Nephron (organoid): ENCODE measurements at regions not wholly inside any gene's neighbourhood (a gene's known extent, or its start where the extent isn't known, plus 50 kb on each side); places are given as distances from the start of the nearest gene placed in this dataset.
A peak's percentile ranks its signal among the peaks of the same experiment; 100 is the strongest.
"Not testable (repeated sequence)": the region's sequence is repeated elsewhere in the genome, so short reads cannot be mapped to it uniquely, and the experiment has no call there.

Source experiments
- H3K27ac Mint-ChIP-seq, 3 experiments: 2 replicates each; pipeline ENCODE4 v1.8.0; 2020; ENCODE audit warnings: mixed read lengths in 3 of 3, mild to moderate bottlenecking in 2 of 3, moderate library complexity in 1 of 3
- H3K27me3 Mint-ChIP-seq: 2 replicates; pipeline ENCODE4 v1.8.0; 2021; ENCODE audit warnings: low read depth, mild to moderate bottlenecking, moderate library complexity, mixed read lengths
- H3K36me3 Mint-ChIP-seq: 2 replicates; pipeline ENCODE4 v1.8.0; 2020; ENCODE audit warnings: low read depth, mixed read lengths
- H3K4me1 Mint-ChIP-seq: 2 replicates; pipeline ENCODE4 v1.8.0; 2020; ENCODE audit warnings: mixed read lengths
- H3K4me3 Mint-ChIP-seq, 3 experiments: 2 replicates each; pipeline ENCODE4 v1.8.0; 2020; ENCODE audit warnings: mild to moderate bottlenecking in 3 of 3, mixed read lengths in 3 of 3, moderate library complexity in 2 of 3
- H3K9me3 Mint-ChIP-seq: 2 replicates; pipeline ENCODE4 v1.8.0; 2020; ENCODE audit warnings: mixed read lengths
- CTCF ChIP-seq, 3 experiments: fragments of 200-600 bp; sonication (generic); IDR thresholded peaks; one replicate each; pipeline ENCODE4 v1.5.0; 2021; ENCODE audit warnings: antibody characterized with exemption in 3 of 3; ENCODE audit not compliant: unreplicated experiment in 3 of 3

- Mint-ChIP-seq H3K27me3 (peaks cover 15% of the 10 kb centered on the region), H3K27ac (no peak overlapping the region), H3K4me1 (no peaks in the 10 kb centered on the region), H3K36me3 (no peaks in the 10 kb centered on the region), H3K9me3 (no peaks in the 10 kb centered on the region), H3K4me3 (no peak overlapping the region)
- TF ChIP-seq CTCF (IDR thresholded peaks at IDR 0.05; ENCODE audit: unreplicated experiment in 3 of 3), result no peak
Measured at GRCh38 chr7:29626730-29627129, 63.1 kb downstream of the PRR15 start.

GRCh38 chr7:29627631-29628030, 64.0 kb downstream of the PRR15 start:
- no peaks in the 10 kb centered on the region for H3K9me3 Mint-ChIP-seq
- H3K4me3 Mint-ChIP-seq, result no peak overlapping the region
- H3K36me3 Mint-ChIP-seq, result no peaks in the 10 kb centered on the region
- TF ChIP-seq CTCF (IDR thresholded peaks at IDR 0.05; ENCODE audit: unreplicated experiment in 3 of 3), result no peak
- peaks cover 15% of the 10 kb centered on the region for H3K27me3 Mint-ChIP-seq
- no peaks in the 10 kb centered on the region for H3K4me1 Mint-ChIP-seq
- H3K27ac Mint-ChIP-seq, result no peak overlapping the region

GRCh38 chr7:29629507-29629906, 65.9 kb downstream of the PRR15 start:
- Mint-ChIP-seq H3K27me3 (peaks cover 7% of the 10 kb centered on the region), H3K4me3 (no peak overlapping the region), H3K27ac (no peak overlapping the region), H3K4me1 (no peaks in the 10 kb centered on the region), H3K36me3 (no peaks in the 10 kb centered on the region), H3K9me3 (no peaks in the 10 kb centered on the region)
- no peak for TF ChIP-seq CTCF (IDR thresholded peaks at IDR 0.05; ENCODE audit: unreplicated experiment in 3 of 3)

GRCh38 chr7:29635067-29636008, 71.7 kb downstream of the PRR15 start:
- not testable (repeated sequence) for H3K27me3 Mint-ChIP-seq, H3K4me3 Mint-ChIP-seq, H3K27ac Mint-ChIP-seq, H3K9me3 Mint-ChIP-seq, H3K36me3 Mint-ChIP-seq, H3K4me1 Mint-ChIP-seq
- TF ChIP-seq CTCF (IDR thresholded peaks at IDR 0.05; ENCODE audit: unreplicated experiment in 3 of 3), result peak; percentile 59 to 60 (median 59)

- no peak overlapping the region for H3K4me3 Mint-ChIP-seq
- peak in 1 of 3 experiments; percentile 20 for TF ChIP-seq CTCF (IDR thresholded peaks at IDR 0.05; ENCODE audit: unreplicated experiment in 3 of 3)
- peaks cover 4% of the 10 kb centered on the region for H3K36me3 Mint-ChIP-seq
- no peaks in the 10 kb centered on the region for H3K9me3 Mint-ChIP-seq
- H3K27me3 Mint-ChIP-seq, result no peaks in the 10 kb centered on the region
- peaks cover 10% of the 10 kb centered on the region for H3K4me1 Mint-ChIP-seq
- no peak overlapping the region for H3K27ac Mint-ChIP-seq
Measured at GRCh38 chr7:29636009-29636351, 72.3 kb downstream of the PRR15 start.

GRCh38 chr7:29637374-29637773, 73.7 kb downstream of the PRR15 start:
- Mint-ChIP-seq H3K27me3 (peaks cover 4% of the 10 kb centered on the region), H3K36me3 (peaks cover 4% of the 10 kb centered on the region), H3K4me3 (no peak overlapping the region), H3K4me1 (peaks cover 10% of the 10 kb centered on the region), H3K27ac (no peak overlapping the region), H3K9me3 (no peaks in the 10 kb centered on the region)
- TF ChIP-seq CTCF (IDR thresholded peaks at IDR 0.05; ENCODE audit: unreplicated experiment in 3 of 3), result no peak

- not testable (repeated sequence) for H3K27ac Mint-ChIP-seq, H3K4me3 Mint-ChIP-seq, H3K36me3 Mint-ChIP-seq, H3K27me3 Mint-ChIP-seq, H3K9me3 Mint-ChIP-seq, H3K4me1 Mint-ChIP-seq
Measured at GRCh38 chr7:29638841-29639240, 75.2 kb downstream of the PRR15 start.
